Smooth muscle cell (in vitro differentiated cells): ENCODE measurements at regions not wholly inside any gene's neighbourhood (a gene's known extent, or its start where the extent isn't known, plus 50 kb on each side); places are given as distances from the start of the nearest gene placed in this dataset.

ENCODE experiments used
- DNase-seq: peaks from one replicate; lab custom pipeline; 2025; ENCODE audit not compliant: unreplicated experiment; lab: John Stamatoyannopoulos, UW
- H2AFZ ChIP-seq: fragments of 200-600 bp; sonication (generic); 2 replicates; pipeline ENCODE4 v1.6.0; 2016; ENCODE audit warnings: antibody characterized with exemption, low read depth, mild to moderate bottlenecking
- H3F3A ChIP-seq: fragments of 200-600 bp; sonication (generic); 2 replicates; pipeline ENCODE4 v1.6.0; 2017; ENCODE audit warnings: antibody characterized with exemption, low read depth
- H3K27ac ChIP-seq: fragments of 200-600 bp; sonication (generic); 2 replicates; pipeline ENCODE4 v1.5.1; 2016; ENCODE audit warnings: low read depth, mild to moderate bottlenecking
- H3K27me3 ChIP-seq: fragments of 200-600 bp; sonication (generic); 2 replicates; pipeline ENCODE4 v1.6.1; 2016; ENCODE audit warnings: low read depth, mild to moderate bottlenecking
- H3K36me3 ChIP-seq: fragments of 200-600 bp; sonication (generic); 2 replicates; pipeline ENCODE4 v1.5.1; 2016; ENCODE audit warnings: low read depth
- H3K4me1 ChIP-seq: fragments of 200-600 bp; sonication (generic); 2 replicates; pipeline ENCODE4 v1.5.1; 2016; ENCODE audit warnings: low read depth
- H3K4me2 ChIP-seq: fragments of 200-600 bp; sonication (generic); 2 replicates; pipeline ENCODE4 v1.6.0; 2016; ENCODE audit warnings: mild to moderate bottlenecking
- H3K4me3 ChIP-seq: fragments of 200-600 bp; sonication (generic); 2 replicates; pipeline ENCODE4 v1.5.1; 2016; ENCODE audit warnings: mild to moderate bottlenecking
- H3K79me2 ChIP-seq: fragments of 200-600 bp; sonication (generic); 2 replicates; pipeline ENCODE4 v1.6.0; 2016; ENCODE audit warnings: low read depth, mild to moderate bottlenecking
- H3K9ac ChIP-seq: fragments of 200-600 bp; sonication (generic); 2 replicates; pipeline ENCODE4 v1.6.0; 2016; ENCODE audit warnings: low read depth
- H3K9me3 ChIP-seq: fragments of 200-600 bp; sonication (generic); replicated peaks from 2 replicates; pipeline ENCODE4 v1.5.1; 2016; ENCODE audit warnings: low read depth
- H4K20me1 ChIP-seq: fragments of 200-600 bp; sonication (generic); 2 replicates; pipeline ENCODE4 v1.6.0; 2016; ENCODE audit warnings: low read depth
- CTCF ChIP-seq: fragments of 200-600 bp; sonication (generic); IDR thresholded peaks from 2 replicates; pipeline ENCODE4 v1.5.1; 2017; ENCODE audit warnings: borderline replicate concordance, mild to moderate bottlenecking, antibody characterized with exemption; ENCODE audit not compliant: insufficient read depth, poor library complexity, severe bottlenecking
- WGBS: methylation state at CpG from one replicate; pipeline ENCODE4 v1.1.7; 2016; ENCODE audit warnings: low lambda C conversion rate; 5-methylcytosine and 5-hydroxymethylcytosine counted together

GRCh38 chr5:74126294-74126693 lies 500.3 kb downstream of the ARHGEF28 start:
- no peak overlapping the region for H2AFZ ChIP-seq
- no peaks in the 10 kb centered on the region for H3K79me2 ChIP-seq
- no peak overlapping the region for H3K4me3 ChIP-seq
- TF ChIP-seq CTCF, result no peak
- WGBS, result 65% methylated on average over 1 of the region's 1 CpG
- no peaks in the 10 kb centered on the region for H3F3A ChIP-seq
- H3K27me3 ChIP-seq, result no peaks in the 10 kb centered on the region
- no peaks in the 10 kb centered on the region for H4K20me1 ChIP-seq
- no peaks in the 10 kb centered on the region for H3K4me1 ChIP-seq
- no peak overlapping the region for H3K9ac ChIP-seq
- no peak overlapping the region for H3K4me2 ChIP-seq
- DNase-seq, result no peak
- no peaks in the 10 kb centered on the region for H3K9me3 ChIP-seq
- H3K36me3 ChIP-seq, result no peaks in the 10 kb centered on the region
- peak overlapping the region; percentile 6 for H3K27ac ChIP-seq

GRCh38 chr5:74124826-74125225 lies 498.8 kb downstream of the ARHGEF28 start:
- Histone ChIP-seq H3F3A (no peaks in the 10 kb centered on the region), H3K4me1 (no peaks in the 10 kb centered on the region), H3K27me3 (no peaks in the 10 kb centered on the region), H3K9ac (no peak overlapping the region), H3K36me3 (no peaks in the 10 kb centered on the region), H3K9me3 (no peaks in the 10 kb centered on the region), H2AFZ (no peak overlapping the region), H3K79me2 (no peaks in the 10 kb centered on the region), H4K20me1 (no peaks in the 10 kb centered on the region), H3K4me2 (no peak overlapping the region), H3K4me3 (no peak overlapping the region), H3K27ac (no peak overlapping the region)
- no peak for DNase-seq
- WGBS, result 62% methylated on average over 4 of the region's 4 CpGs
- TF ChIP-seq CTCF, result no peak

- H3K27me3 ChIP-seq, result no peaks in the 10 kb centered on the region
- no peaks in the 10 kb centered on the region for H3K9me3 ChIP-seq
- H3K4me1 ChIP-seq, result no peaks in the 10 kb centered on the region
- WGBS, result 96% methylated on average over 5 of the region's 5 CpGs
- no peak overlapping the region for H3K4me2 ChIP-seq
- DNase-seq, result no peak
- H3K27ac ChIP-seq, result no peak overlapping the region
- H3K36me3 ChIP-seq, result no peaks in the 10 kb centered on the region
- no peak overlapping the region for H3K9ac ChIP-seq
- no peak for TF ChIP-seq CTCF
- no peaks in the 10 kb centered on the region for H3F3A ChIP-seq
- H3K4me3 ChIP-seq, result no peak overlapping the region
- H3K79me2 ChIP-seq, result no peaks in the 10 kb centered on the region
- no peak overlapping the region for H2AFZ ChIP-seq
- no peaks in the 10 kb centered on the region for H4K20me1 ChIP-seq
These were observed 497.9 kb downstream of the ARHGEF28 start for GRCh38 chr5:74123929-74124328.

GRCh38 chr5:74122979-74123590 lies 497.1 kb downstream of the ARHGEF28 start:
- no peak overlapping the region for H2AFZ ChIP-seq
- H4K20me1 ChIP-seq, result no peaks in the 10 kb centered on the region
- 61% methylated on average over 6 of the region's 6 CpGs for WGBS
- H3K9me3 ChIP-seq, result no peaks in the 10 kb centered on the region
- no peaks in the 10 kb centered on the region for H3K79me2 ChIP-seq
- no peaks in the 10 kb centered on the region for H3K4me1 ChIP-seq
- no peak overlapping the region for H3K4me3 ChIP-seq
- no peak overlapping the region for H3K9ac ChIP-seq
- no peaks in the 10 kb centered on the region for H3F3A ChIP-seq
- TF ChIP-seq CTCF, result no peak
- no peaks in the 10 kb centered on the region for H3K27me3 ChIP-seq
- no peak for DNase-seq
- no peaks in the 10 kb centered on the region for H3K36me3 ChIP-seq
- no peak overlapping the region for H3K4me2 ChIP-seq
- no peak overlapping the region for H3K27ac ChIP-seq
